Fibroblast of lung (primary cell): ENCODE measurements at regions not wholly inside any gene's neighbourhood (a gene's known extent, or its start where the extent isn't known, plus 50 kb on each side); places are given as distances from the start of the nearest gene placed in this dataset.

ENCODE experiments used
- EZH2 ChIP-seq: IDR thresholded peaks from 2 replicates; pipeline ENCODE4 v1.5.1; 2012; ENCODE audit warnings: low read length, control low read depth, mild to moderate bottlenecking; ENCODE audit errors: missing control alignments
- TF ChIP-seq, protein P1 (sequence below), 2 donors: IDR thresholded peaks in 1 of 2; conservative IDR thresholded peaks in 1 of 2; 1 replicate in 1 of 2; 2 replicates in 1 of 2; pipeline ENCODE4 v1.5.1; 2011 to 2012; ENCODE audit warnings: low read length in 2 of 2, control low read depth in 1 of 2, inconsistent platforms in 1 of 2, low read depth in 1 of 2, mild to moderate bottlenecking in 1 of 2

GRCh38 chr6:3581469-3581868 is 124.6 kb upstream of the SLC22A23 start:
- TF ChIP-seq EZH2: no peak
- TF ChIP-seq, protein P1, sequence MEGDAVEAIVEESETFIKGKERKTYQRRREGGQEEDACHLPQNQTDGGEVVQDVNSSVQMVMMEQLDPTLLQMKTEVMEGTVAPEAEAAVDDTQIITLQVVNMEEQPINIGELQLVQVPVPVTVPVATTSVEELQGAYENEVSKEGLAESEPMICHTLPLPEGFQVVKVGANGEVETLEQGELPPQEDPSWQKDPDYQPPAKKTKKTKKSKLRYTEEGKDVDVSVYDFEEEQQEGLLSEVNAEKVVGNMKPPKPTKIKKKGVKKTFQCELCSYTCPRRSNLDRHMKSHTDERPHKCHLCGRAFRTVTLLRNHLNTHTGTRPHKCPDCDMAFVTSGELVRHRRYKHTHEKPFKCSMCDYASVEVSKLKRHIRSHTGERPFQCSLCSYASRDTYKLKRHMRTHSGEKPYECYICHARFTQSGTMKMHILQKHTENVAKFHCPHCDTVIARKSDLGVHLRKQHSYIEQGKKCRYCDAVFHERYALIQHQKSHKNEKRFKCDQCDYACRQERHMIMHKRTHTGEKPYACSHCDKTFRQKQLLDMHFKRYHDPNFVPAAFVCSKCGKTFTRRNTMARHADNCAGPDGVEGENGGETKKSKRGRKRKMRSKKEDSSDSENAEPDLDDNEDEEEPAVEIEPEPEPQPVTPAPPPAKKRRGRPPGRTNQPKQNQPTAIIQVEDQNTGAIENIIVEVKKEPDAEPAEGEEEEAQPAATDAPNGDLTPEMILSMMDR (conservative IDR thresholded peaks at IDR 0.05 in 1 of 2, IDR thresholded peaks at IDR 0.05 in 1 of 2; ENCODE audit: low read depth in 1 of 2, low read length in 2 of 2): no peak
